Tibial artery (tissue), 4 donors: ENCODE measurements at regions not wholly inside any gene's neighbourhood (a gene's known extent, or its start where the extent isn't known, plus 50 kb on each side); places are given as distances from the start of the nearest gene placed in this dataset.

Experiments
- DNase-seq, 2 donors: peaks; one replicate each; pipeline ENCODE4 v3.0.0-alpha.2; 2019
- H3K27ac ChIP-seq, 2 donors: fragments of 200-600 bp; sonication (generic) in 1 of 2; 1 replicate in 1 of 2; 2 replicates in 1 of 2; pipeline ENCODE4 v1.5.1; 2018 to 2019; ENCODE audit warnings: mild to moderate bottlenecking in 1 of 2
- H3K27me3 ChIP-seq, 2 donors: fragments of 200-600 bp; sonication (generic) in 1 of 2; one replicate each; pipeline versions ENCODE4 v1.5.1 to v1.6.0; 2016 to 2019
- H3K36me3 ChIP-seq, 3 donors: fragments of 200-600 bp; sonication (generic) in 2 of 3; one replicate each; pipeline ENCODE4 v1.5.1; 2016 to 2019; ENCODE audit warnings: mild to moderate bottlenecking in 2 of 3
- H3K4me1 ChIP-seq, 4 donors: fragments of 200-600 bp; sonication (generic) in 2 of 4; 1 replicate in 3 of 4; 2 replicates in 1 of 4; pipeline ENCODE4 v1.5.1; 2016 to 2019
- H3K4me3 ChIP-seq, 2 donors: fragments of 200-600 bp; sonication (generic) in 1 of 2; 1 replicate in 1 of 2; 2 replicates in 1 of 2; pipeline ENCODE4 v1.5.1; 2018 to 2019; ENCODE audit warnings: mild to moderate bottlenecking in 2 of 2
- H3K9me3 ChIP-seq, 3 donors: fragments of 200-600 bp; sonication (generic) in 1 of 3; one replicate each; pipeline ENCODE4 v1.5.1; 2016 to 2019
- intact Hi-C: fragments of 100-400 bp; cut with DNase I; formaldehyde crosslinking; loops from one replicate; pipeline ENCODE4 v1.15.0; 2023; ENCODE audit warnings: low total_unique reads
- TF ChIP-seq, protein P1 (sequence below), 2 experiments: fragments of 200-600 bp in 1 of 2; fragments of 450-650 bp in 1 of 2; IDR thresholded peaks; one replicate each; pipeline ENCODE4 v1.5.1; 2017 to 2019; ENCODE audit warnings: antibody characterized with exemption in 2 of 2, mild to moderate bottlenecking in 1 of 2, moderate library complexity in 1 of 2

DNA sequence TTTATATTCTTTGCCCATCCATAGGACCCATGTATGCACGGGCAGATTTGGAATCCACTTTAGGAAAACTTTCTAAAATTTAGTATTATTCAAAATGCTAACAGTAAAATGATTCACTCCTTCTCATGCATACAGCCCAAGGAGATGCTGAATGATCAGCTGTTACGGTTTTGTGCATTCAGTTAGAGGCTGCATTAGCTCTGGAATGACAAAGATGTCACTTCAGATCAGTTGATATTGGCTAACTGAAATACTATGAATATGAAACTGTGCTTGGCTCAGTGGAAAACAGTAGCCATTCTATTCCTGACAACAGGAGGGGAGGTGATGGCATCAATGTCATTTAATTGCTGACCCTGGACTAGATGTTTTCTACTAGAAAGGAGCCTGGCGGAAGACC is 560.7 kb downstream of the ZNF608 start:
- DNase-seq, result no peak
- intact Hi-C loops, result no loop called here

GRCh38 chr5:124182133-124182532 is 564.3 kb downstream of the ZNF608 start:
- Histone ChIP-seq H3K4me1 (peaks cover 0 to 3% (median 0%) of the 10 kb centered on the region in 4 donors), H3K36me3 (no peaks in the 10 kb centered on the region), H3K9me3 (no peaks in the 10 kb centered on the region), H3K27ac (no peak overlapping the region), H3K4me3 (no peak overlapping the region), H3K27me3 (no peaks in the 10 kb centered on the region)
- TF ChIP-seq, protein P1, sequence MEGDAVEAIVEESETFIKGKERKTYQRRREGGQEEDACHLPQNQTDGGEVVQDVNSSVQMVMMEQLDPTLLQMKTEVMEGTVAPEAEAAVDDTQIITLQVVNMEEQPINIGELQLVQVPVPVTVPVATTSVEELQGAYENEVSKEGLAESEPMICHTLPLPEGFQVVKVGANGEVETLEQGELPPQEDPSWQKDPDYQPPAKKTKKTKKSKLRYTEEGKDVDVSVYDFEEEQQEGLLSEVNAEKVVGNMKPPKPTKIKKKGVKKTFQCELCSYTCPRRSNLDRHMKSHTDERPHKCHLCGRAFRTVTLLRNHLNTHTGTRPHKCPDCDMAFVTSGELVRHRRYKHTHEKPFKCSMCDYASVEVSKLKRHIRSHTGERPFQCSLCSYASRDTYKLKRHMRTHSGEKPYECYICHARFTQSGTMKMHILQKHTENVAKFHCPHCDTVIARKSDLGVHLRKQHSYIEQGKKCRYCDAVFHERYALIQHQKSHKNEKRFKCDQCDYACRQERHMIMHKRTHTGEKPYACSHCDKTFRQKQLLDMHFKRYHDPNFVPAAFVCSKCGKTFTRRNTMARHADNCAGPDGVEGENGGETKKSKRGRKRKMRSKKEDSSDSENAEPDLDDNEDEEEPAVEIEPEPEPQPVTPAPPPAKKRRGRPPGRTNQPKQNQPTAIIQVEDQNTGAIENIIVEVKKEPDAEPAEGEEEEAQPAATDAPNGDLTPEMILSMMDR (IDR thresholded peaks at IDR 0.05), result no peak
- no peak for DNase-seq
- intact Hi-C loops, result no loop called here

More for the DNA sequence above, 560.7 kb downstream of the ZNF608 start:
- Histone ChIP-seq H3K36me3 (no peaks in the 10 kb centered on the region), H3K4me1 (no peaks in the 10 kb centered on the region), H3K27me3 (no peaks in the 10 kb centered on the region), H3K27ac (no peak overlapping the region), H3K9me3 (no peaks in the 10 kb centered on the region), H3K4me3 (no peak overlapping the region)
- TF ChIP-seq, protein P1 (IDR thresholded peaks at IDR 0.05), result no peak

DNA sequence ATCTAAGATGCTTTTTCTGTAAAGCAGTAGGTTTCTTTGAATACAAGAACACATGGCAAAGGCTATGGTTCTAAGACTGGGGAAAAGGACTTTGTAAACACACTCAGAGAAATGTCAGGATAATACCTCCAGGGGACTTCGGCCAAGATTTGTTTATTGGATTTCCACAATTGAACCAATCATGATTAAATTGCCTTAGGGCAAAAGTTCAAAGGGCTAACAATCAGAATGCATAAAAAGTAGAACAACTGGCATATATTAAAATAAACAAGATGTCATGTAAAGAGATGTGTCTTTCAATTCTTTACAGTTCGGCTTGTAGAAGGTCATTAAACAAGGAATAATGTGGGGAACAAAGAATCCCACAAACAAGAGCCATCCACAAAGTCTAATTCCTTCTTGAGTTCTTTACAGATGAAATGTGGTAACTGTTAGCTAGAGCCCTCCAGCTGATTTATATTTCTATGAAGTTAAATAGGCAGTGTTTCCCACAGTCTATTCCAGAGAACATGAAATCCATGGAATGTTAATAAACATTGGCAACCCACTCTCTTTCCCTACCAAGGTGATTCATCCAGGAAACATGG is 565.5 kb downstream of the ZNF608 start:
- Histone ChIP-seq H3K9me3 (no peaks in the 10 kb centered on the region), H3K4me3 (no peak overlapping the region), H3K4me1 (peaks cover 0 to 10% (median 2%) of the 10 kb centered on the region in 4 donors), H3K27ac (no peak overlapping the region), H3K27me3 (no peaks in the 10 kb centered on the region), H3K36me3 (no peaks in the 10 kb centered on the region)
- no peak for DNase-seq
- intact Hi-C loops, result no loop called here
- TF ChIP-seq, protein P1 (IDR thresholded peaks at IDR 0.05), result no peak

DNA sequence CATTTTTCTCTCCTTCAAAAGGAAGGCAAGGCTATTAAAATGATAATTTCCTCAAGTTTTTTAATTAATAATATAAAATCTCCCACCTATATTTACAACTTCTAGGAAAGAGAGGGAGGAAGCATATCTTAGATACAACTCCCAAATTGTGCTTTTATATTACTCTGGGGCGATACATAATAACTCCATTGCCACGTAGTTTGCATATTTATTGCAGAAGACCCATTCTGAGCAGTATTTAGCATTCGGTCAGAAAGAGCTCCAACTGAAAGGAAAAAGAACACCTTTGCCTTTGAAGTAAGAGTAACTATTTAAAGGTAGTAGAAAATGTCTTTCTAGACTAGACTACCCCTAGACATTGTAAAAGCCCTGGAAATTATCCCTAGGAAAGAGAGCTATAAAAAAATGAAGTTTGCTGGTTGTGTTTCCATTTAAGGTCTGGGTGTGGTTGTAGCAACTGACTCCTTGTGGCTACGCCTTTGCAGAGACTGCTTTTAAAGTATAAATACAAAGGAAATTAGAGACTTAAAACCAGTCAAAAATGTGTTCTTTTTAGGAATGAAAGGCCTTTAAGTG is 566.1 kb downstream of the ZNF608 start:
- Histone ChIP-seq H3K36me3 (no peaks in the 10 kb centered on the region), H3K27me3 (no peaks in the 10 kb centered on the region), H3K4me3 (no peak overlapping the region), H3K9me3 (no peaks in the 10 kb centered on the region), H3K27ac (no peak overlapping the region), H3K4me1 (peaks cover 0 to 10% (median 2%) of the 10 kb centered on the region in 4 donors)
- TF ChIP-seq, protein P1 (IDR thresholded peaks at IDR 0.05), result no peak
- intact Hi-C loops, result no loop called here
- no peak for DNase-seq

GRCh38 chr5:124179819-124180218 is 566.6 kb downstream of the ZNF608 start:
- TF ChIP-seq, protein P1 (IDR thresholded peaks at IDR 0.05), result no peak
- intact Hi-C loops, result no loop called here
- no peak overlapping the region for H3K4me3 ChIP-seq
- H3K4me1 ChIP-seq, result peaks cover 0 to 10% (median 2%) of the 10 kb centered on the region in 4 donors
- H3K27ac ChIP-seq, result no peak overlapping the region
- no peaks in the 10 kb centered on the region for H3K9me3 ChIP-seq
- no peak for DNase-seq
- H3K27me3 ChIP-seq, result no peaks in the 10 kb centered on the region
- no peaks in the 10 kb centered on the region for H3K36me3 ChIP-seq
